Cardiac muscle cell (in vitro differentiated cells and primary cell): ENCODE measurements at regions not wholly inside any gene's neighbourhood (a gene's known extent, or its start where the extent isn't known, plus 50 kb on each side); places are given as distances from the start of the nearest gene placed in this dataset.
A peak's percentile ranks its signal among the peaks of the same experiment; 100 is the strongest.
"Not testable (repeated sequence)": the region's sequence is repeated elsewhere in the genome, so short reads cannot be mapped to it uniquely, and the experiment has no call there.

ENCODE experiments used
- DNase-seq, 2 donors: peaks; one replicate each; pipeline versions ENCODE4 v3.0.0 to v3.0.0-alpha.2; 2010 to 2017; ENCODE audit warnings: low read depth in 1 of 2, low spot score in 1 of 2
- H3K27ac ChIP-seq: fragments of 200-600 bp; sonication (generic); 2 replicates; pipeline ENCODE4 v1.5.1; 2016
- H3K27me3 ChIP-seq: fragments of 200-600 bp; sonication (generic); 2 replicates; pipeline ENCODE4 v1.6.0; 2016; ENCODE audit warnings: control low read depth
- H3K36me3 ChIP-seq: fragments of 200-600 bp; sonication (generic); 2 replicates; pipeline ENCODE4 v1.5.1; 2016; ENCODE audit warnings: control low read depth
- H3K4me1 ChIP-seq: fragments of 200-600 bp; sonication (generic); 2 replicates; pipeline ENCODE4 v1.8.1; 2017; ENCODE audit warnings: low read depth, mild to moderate bottlenecking, mixed run types
- H3K4me3 ChIP-seq: fragments of 200-600 bp; sonication (generic); 2 replicates; pipeline ENCODE4 v1.5.1; 2016; ENCODE audit warnings: mild to moderate bottlenecking
- H3K9me3 ChIP-seq: fragments of 200-600 bp; sonication (generic); 2 replicates; pipeline ENCODE4 v1.5.1; 2017; ENCODE audit warnings: low read depth, mild to moderate bottlenecking, control low read depth
- CTCF ChIP-seq: IDR thresholded peaks from 2 replicates; pipeline ENCODE4 v1.5.1; 2012; ENCODE audit warnings: low read depth, mild to moderate bottlenecking, low read length

GRCh38 chr4:19494961-19495360 is 756.7 kb upstream of the SLIT2 start:
- Histone ChIP-seq H3K27me3 (no peaks in the 10 kb centered on the region), H3K4me3 (no peak overlapping the region), H3K4me1 (no peaks in the 10 kb centered on the region), H3K9me3 (no peaks in the 10 kb centered on the region), H3K36me3 (no peaks in the 10 kb centered on the region), H3K27ac (no peak overlapping the region)
- no peak for DNase-seq
- TF ChIP-seq CTCF, result no peak

GRCh38 chr4:19492606-19493005 is 759.1 kb upstream of the SLIT2 start:
- no peaks in the 10 kb centered on the region for H3K9me3 ChIP-seq
- no peaks in the 10 kb centered on the region for H3K27me3 ChIP-seq
- no peaks in the 10 kb centered on the region for H3K36me3 ChIP-seq
- TF ChIP-seq CTCF, result no peak
- no peak overlapping the region for H3K4me3 ChIP-seq
- no peak overlapping the region for H3K27ac ChIP-seq
- H3K4me1 ChIP-seq, result no peaks in the 10 kb centered on the region
- DNase-seq, result peak in 1 of 2 donors; percentile 33

- Histone ChIP-seq H3K27ac (no peak overlapping the region), H3K36me3 (no peaks in the 10 kb centered on the region), H3K9me3 (no peaks in the 10 kb centered on the region), H3K4me1 (no peaks in the 10 kb centered on the region), H3K27me3 (no peaks in the 10 kb centered on the region), H3K4me3 (no peak overlapping the region)
- no peak for TF ChIP-seq CTCF
- DNase-seq, result no peak
Observed at GRCh38 chr4:19486400-19486799, 765.3 kb upstream of the SLIT2 start.

GRCh38 chr4:19478791-19479190 is 772.9 kb upstream of the SLIT2 start:
- no peak for DNase-seq
- Histone ChIP-seq H3K27me3 (no peaks in the 10 kb centered on the region), H3K4me1 (no peaks in the 10 kb centered on the region), H3K9me3 (no peaks in the 10 kb centered on the region), H3K4me3 (no peak overlapping the region), H3K36me3 (no peaks in the 10 kb centered on the region), H3K27ac (no peak overlapping the region)
- TF ChIP-seq CTCF, result no peak

- TF ChIP-seq CTCF, result no peak
- peak in 1 of 2 donors; percentile 33 for DNase-seq
- H3K27me3 ChIP-seq, result no peaks in the 10 kb centered on the region
- no peaks in the 10 kb centered on the region for H3K36me3 ChIP-seq
- no peak overlapping the region for H3K27ac ChIP-seq
- no peaks in the 10 kb centered on the region for H3K9me3 ChIP-seq
- no peak overlapping the region for H3K4me3 ChIP-seq
- no peaks in the 10 kb centered on the region for H3K4me1 ChIP-seq
Observed at GRCh38 chr4:19473569-19473968, 778.1 kb upstream of the SLIT2 start.

- Histone ChIP-seq H3K4me1 (no peaks in the 10 kb centered on the region), H3K27me3 (no peaks in the 10 kb centered on the region), H3K4me3 (no peak overlapping the region), H3K27ac (no peak overlapping the region), H3K9me3 (no peaks in the 10 kb centered on the region), H3K36me3 (no peaks in the 10 kb centered on the region)
- DNase-seq, result peak in 1 of 2 donors; percentile 27
- no peak for TF ChIP-seq CTCF
Observed at GRCh38 chr4:19472666-19473065, 779.0 kb upstream of the SLIT2 start.

GRCh38 chr4:19470001-19470400 is 781.7 kb upstream of the SLIT2 start:
- not testable (repeated sequence) for H3K27ac ChIP-seq, H3K27me3 ChIP-seq, H3K4me3 ChIP-seq

More at GRCh38 chr4:19470001-19470400, 781.7 kb upstream of the SLIT2 start:
- H3K4me1 ChIP-seq, H3K36me3 ChIP-seq, H3K9me3 ChIP-seq: not testable (repeated sequence)
- peak in 1 of 2 donors; percentile 5 for DNase-seq
